PFSK-1 (cell line): ENCODE measurements at regions not wholly inside any gene's neighbourhood (a gene's known extent, or its start where the extent isn't known, plus 50 kb on each side); places are given as distances from the start of the nearest gene placed in this dataset.

Source experiments
- POLR2AphosphoS5 ChIP-seq: IDR thresholded peaks from 2 replicates; pipeline ENCODE4 v1.6.1; 2012; ENCODE audit warnings: low read depth, mild to moderate bottlenecking, control low read depth, low read length, moderate library complexity
- SIN3A ChIP-seq: IDR thresholded peaks from 2 replicates; pipeline ENCODE4 v1.6.1; 2012; ENCODE audit warnings: mild to moderate bottlenecking, low read length, moderate library complexity, borderline replicate concordance; ENCODE audit not compliant: insufficient read depth
- TAF1 ChIP-seq: IDR thresholded peaks from 2 replicates; pipeline ENCODE4 v1.6.1; 2012; ENCODE audit warnings: low read length, control low read depth, borderline replicate concordance; ENCODE audit not compliant: insufficient read depth
- TF ChIP-seq, protein P1 (sequence below), 2 experiments: IDR thresholded peaks; 2 replicates each; pipeline versions ENCODE4 v1.6.1 to v1.8.0; 2011 to 2012; ENCODE audit warnings: low read depth in 2 of 2, low read length in 2 of 2, control low read depth in 1 of 2, inconsistent platforms in 1 of 2, mild to moderate bottlenecking in 1 of 2, moderate library complexity in 1 of 2; ENCODE audit not compliant: insufficient read depth in 1 of 2

DNA sequence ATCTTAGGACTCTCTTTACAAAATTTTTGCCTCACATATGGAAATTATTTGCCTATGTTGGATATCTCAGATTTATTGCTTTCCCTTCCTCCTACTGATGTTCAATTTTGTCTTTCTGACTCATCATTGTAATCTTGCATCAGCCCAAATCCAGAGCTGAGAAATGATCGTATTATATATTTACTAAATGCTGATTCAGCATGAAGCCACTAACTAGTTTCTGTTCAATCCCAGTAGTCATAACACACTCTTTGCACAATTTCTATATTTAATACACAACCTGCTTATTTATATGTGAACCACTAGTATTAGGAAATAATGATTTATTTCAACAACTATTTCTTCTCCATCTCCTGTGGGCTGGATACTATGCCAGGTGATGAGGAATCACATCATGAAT lies 161.1 kb upstream of the PCDH17 start:
- TF ChIP-seq TAF1, result no peak
- TF ChIP-seq, protein P1, sequence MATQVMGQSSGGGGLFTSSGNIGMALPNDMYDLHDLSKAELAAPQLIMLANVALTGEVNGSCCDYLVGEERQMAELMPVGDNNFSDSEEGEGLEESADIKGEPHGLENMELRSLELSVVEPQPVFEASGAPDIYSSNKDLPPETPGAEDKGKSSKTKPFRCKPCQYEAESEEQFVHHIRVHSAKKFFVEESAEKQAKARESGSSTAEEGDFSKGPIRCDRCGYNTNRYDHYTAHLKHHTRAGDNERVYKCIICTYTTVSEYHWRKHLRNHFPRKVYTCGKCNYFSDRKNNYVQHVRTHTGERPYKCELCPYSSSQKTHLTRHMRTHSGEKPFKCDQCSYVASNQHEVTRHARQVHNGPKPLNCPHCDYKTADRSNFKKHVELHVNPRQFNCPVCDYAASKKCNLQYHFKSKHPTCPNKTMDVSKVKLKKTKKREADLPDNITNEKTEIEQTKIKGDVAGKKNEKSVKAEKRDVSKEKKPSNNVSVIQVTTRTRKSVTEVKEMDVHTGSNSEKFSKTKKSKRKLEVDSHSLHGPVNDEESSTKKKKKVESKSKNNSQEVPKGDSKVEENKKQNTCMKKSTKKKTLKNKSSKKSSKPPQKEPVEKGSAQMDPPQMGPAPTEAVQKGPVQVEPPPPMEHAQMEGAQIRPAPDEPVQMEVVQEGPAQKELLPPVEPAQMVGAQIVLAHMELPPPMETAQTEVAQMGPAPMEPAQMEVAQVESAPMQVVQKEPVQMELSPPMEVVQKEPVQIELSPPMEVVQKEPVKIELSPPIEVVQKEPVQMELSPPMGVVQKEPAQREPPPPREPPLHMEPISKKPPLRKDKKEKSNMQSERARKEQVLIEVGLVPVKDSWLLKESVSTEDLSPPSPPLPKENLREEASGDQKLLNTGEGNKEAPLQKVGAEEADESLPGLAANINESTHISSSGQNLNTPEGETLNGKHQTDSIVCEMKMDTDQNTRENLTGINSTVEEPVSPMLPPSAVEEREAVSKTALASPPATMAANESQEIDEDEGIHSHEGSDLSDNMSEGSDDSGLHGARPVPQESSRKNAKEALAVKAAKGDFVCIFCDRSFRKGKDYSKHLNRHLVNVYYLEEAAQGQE (IDR thresholded peaks at IDR 0.05; ENCODE audit: insufficient read depth in 1 of 2, low read depth in 2 of 2, low read length in 2 of 2), result no peak
- no peak for TF ChIP-seq SIN3A
- no peak for TF ChIP-seq POLR2AphosphoS5
